HUES64 (cell line): ENCODE measurements at regions not wholly inside any gene's neighbourhood (a gene's known extent, or its start where the extent isn't known, plus 50 kb on each side); places are given as distances from the start of the nearest gene placed in this dataset.
"Not testable (repeated sequence)": the region's sequence is repeated elsewhere in the genome, so short reads cannot be mapped to it uniquely, and the experiment has no call there.

ENCODE experiments used
- H3K27ac ChIP-seq: 2 replicates; pipeline ENCODE4 v1.7.0; 2013; ENCODE audit warnings: low read depth, low read length, inconsistent platforms
- H3K27me3 ChIP-seq: 2 replicates; pipeline ENCODE4 v1.6.1; 2013; ENCODE audit warnings: mild to moderate bottlenecking, low read length; ENCODE audit not compliant: insufficient read depth
- H3K36me3 ChIP-seq: 2 replicates; pipeline ENCODE4 v1.6.1; 2013; ENCODE audit warnings: mild to moderate bottlenecking, low read length; ENCODE audit not compliant: insufficient read depth
- H3K4me1 ChIP-seq: 2 replicates; pipeline ENCODE4 v1.6.1; 2013; ENCODE audit warnings: mild to moderate bottlenecking, low read length, moderate library complexity; ENCODE audit not compliant: insufficient read depth
- H3K4me3 ChIP-seq: 2 replicates; pipeline ENCODE4 v1.5.1; 2013; ENCODE audit warnings: mild to moderate bottlenecking, low read length, moderate library complexity
- H3K9ac ChIP-seq: 2 replicates; pipeline ENCODE4 v1.6.1; 2013; ENCODE audit warnings: mild to moderate bottlenecking, low read depth, low read length
- H3K9me3 ChIP-seq: 2 replicates; pipeline ENCODE4 v1.6.1; 2013; ENCODE audit warnings: low read depth, low read length; ENCODE audit not compliant: insufficient read depth
- WGBS: fragments of 150-250, 120-280 bp; methylation state at CpG from one replicate; pipeline ENCODE4 v1.1.7; 2013; ENCODE audit warnings: missing lambda C conversion rate; 5-methylcytosine and 5-hydroxymethylcytosine counted together

DNA sequence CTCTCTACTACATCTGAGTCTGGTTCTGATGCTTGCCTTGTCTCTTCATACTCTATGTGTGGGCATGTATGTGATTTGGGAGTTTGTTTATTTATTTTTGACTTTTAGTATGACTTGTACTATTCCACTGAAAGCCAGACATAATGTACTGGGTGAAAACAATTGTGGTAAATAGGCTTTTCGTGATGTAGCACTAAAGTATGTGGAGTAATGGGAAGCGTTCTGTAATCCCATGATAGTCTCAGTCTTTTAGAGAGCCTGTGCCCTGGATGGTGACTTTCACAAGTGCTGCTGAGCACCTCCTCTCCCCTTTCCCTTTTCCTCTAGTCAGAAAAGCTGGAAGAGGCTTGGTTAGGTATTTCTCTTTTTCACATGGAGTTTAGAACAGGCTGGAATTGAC lies 85.8 kb upstream of the S1PR3 start:
- no peaks in the 10 kb centered on the region for H3K36me3 ChIP-seq
- no peaks in the 10 kb centered on the region for H3K27me3 ChIP-seq
- no peaks in the 10 kb centered on the region for H3K4me1 ChIP-seq
- WGBS = 90% methylated on average over 2 of the region's 2 CpGs
- H3K9me3 ChIP-seq = no peaks in the 10 kb centered on the region
- no peak overlapping the region for H3K9ac ChIP-seq
- no peak overlapping the region for H3K4me3 ChIP-seq
- no peak overlapping the region for H3K27ac ChIP-seq

GRCh38 chr9:88915916-88916315 lies 75.4 kb upstream of the S1PR3 start:
- Histone ChIP-seq H3K27me3 (no peaks in the 10 kb centered on the region), H3K9ac (no peak overlapping the region), H3K27ac (no peak overlapping the region), H3K9me3 (peaks cover 18% of the 10 kb centered on the region), H3K4me3 (no peak overlapping the region), H3K4me1 (no peaks in the 10 kb centered on the region), H3K36me3 (no peaks in the 10 kb centered on the region)
- 92% methylated on average over 2 of the region's 2 CpGs for WGBS

DNA sequence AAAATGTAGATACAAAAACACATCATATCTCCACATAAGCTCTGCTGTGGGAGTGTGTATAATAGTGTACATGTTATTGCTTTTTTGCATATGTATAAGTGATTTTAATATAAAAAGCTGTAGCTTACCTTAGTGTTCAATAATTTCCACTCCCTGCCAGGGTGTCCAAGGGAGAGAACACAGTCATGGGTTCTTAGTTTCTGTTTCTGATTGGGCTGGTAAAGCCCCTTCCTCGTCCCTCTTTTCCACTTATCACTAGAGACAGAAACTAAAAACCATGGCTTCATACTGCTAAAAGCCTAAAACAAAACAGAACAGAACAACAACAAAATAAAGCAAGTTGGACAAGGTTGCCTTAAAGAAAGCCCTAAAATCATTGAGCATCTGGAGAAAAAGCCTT lies 74.4 kb upstream of the S1PR3 start:
- WGBS = 59% methylated on average over 1 of the region's 1 CpG
- H3K27ac ChIP-seq = no peak overlapping the region

DNA sequence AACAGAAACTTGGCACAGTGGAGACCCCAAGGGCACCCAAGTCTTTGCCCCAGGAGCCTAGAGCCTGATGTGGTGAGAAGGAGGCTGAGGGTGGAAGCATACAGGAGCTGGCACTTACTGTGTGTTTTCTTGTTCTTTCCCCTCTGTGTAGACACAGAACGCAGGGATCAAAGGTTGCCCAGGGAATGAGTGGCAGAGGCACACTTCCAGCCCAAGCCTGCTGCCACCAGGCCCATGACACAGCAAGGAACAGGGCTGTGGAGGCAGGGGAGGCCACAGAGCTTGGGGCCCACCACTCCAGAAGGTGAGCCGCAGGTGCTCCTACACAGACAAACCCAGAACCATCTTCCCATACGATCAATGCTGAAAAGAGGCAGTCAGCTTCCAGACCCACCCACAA lies 73.9 kb upstream of the S1PR3 start:
- Histone ChIP-seq H3K36me3 (no peaks in the 10 kb centered on the region), H3K27ac (no peak overlapping the region), H3K27me3 (no peaks in the 10 kb centered on the region), H3K4me1 (no peaks in the 10 kb centered on the region), H3K4me3 (no peak overlapping the region), H3K9ac (no peak overlapping the region), H3K9me3 (peaks cover 18% of the 10 kb centered on the region)
- 94% methylated on average over 3 of the region's 3 CpGs for WGBS

More for the DNA sequence above, 74.4 kb upstream of the S1PR3 start:
- Histone ChIP-seq H3K9ac (no peak overlapping the region), H3K4me3 (no peak overlapping the region), H3K9me3 (peaks cover 18% of the 10 kb centered on the region), H3K4me1 (no peaks in the 10 kb centered on the region), H3K36me3 (no peaks in the 10 kb centered on the region), H3K27me3 (no peaks in the 10 kb centered on the region)

DNA sequence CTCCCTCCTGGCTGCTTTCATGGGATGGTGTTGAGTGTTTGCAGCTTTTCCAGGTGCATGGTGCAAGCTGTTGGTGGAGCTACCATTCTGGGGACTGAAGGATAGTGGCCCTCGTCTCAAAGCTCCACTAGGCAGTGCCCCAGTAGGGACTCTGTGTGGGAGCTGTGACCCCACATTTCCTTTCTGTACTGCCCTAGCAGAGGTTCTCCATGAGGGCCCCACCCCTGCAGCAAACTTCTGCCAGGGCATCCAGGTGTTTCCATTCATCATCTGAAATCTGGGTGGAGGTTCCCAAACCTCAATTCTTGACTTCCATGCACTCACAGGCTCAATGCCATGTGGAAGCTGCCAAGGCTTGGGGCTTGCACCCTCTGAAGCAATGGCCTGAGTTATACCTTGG lies 72.7 kb upstream of the S1PR3 start:
- H3K4me1 ChIP-seq, H3K9ac ChIP-seq, H3K4me3 ChIP-seq, H3K36me3 ChIP-seq, H3K27me3 ChIP-seq, H3K27ac ChIP-seq: not testable (repeated sequence)
- WGBS = 86% methylated on average over 1 of the region's 1 CpG
- H3K9me3 ChIP-seq = peaks cover 18% of the 10 kb centered on the region

- no peak overlapping the region for H3K9ac ChIP-seq
- no peaks in the 10 kb centered on the region for H3K36me3 ChIP-seq
- peaks cover 18% of the 10 kb centered on the region for H3K9me3 ChIP-seq
- H3K4me3 ChIP-seq = no peak overlapping the region
- H3K27ac ChIP-seq = no peak overlapping the region
- H3K27me3 ChIP-seq = no peaks in the 10 kb centered on the region
- 100% methylated on average over 1 of the region's 1 CpG for WGBS
- no peaks in the 10 kb centered on the region for H3K4me1 ChIP-seq
Observed at GRCh38 chr9:88920645-88921044, 70.6 kb upstream of the S1PR3 start.

DNA sequence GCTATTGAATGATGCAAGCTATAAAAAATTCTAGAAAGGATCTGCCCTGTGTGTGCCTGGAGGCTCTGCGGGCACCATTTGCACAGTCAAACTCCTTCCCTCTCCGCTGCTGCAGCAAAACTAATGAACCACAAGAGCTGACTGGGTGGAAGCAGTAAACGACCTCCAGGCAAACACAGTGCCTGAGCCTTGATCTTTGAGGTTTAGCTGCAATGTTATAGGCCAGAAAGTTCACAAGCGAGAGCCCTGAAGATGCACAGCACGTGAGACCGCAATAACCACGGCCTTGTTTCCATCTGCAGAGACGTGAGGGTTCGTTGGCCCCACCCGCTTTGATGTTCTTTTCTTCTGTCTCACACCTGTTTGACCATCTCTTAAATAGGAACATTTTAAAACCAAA lies 69.2 kb upstream of the S1PR3 start:
- Histone ChIP-seq H3K27me3 (no peaks in the 10 kb centered on the region), H3K4me3 (no peak overlapping the region), H3K9ac (no peak overlapping the region), H3K9me3 (peaks cover 17% of the 10 kb centered on the region), H3K4me1 (no peaks in the 10 kb centered on the region), H3K36me3 (no peaks in the 10 kb centered on the region), H3K27ac (no peak overlapping the region)
- 88% methylated on average over 10 of the region's 10 CpGs for WGBS

- H3K9ac ChIP-seq = no peak overlapping the region
- no peaks in the 10 kb centered on the region for H3K36me3 ChIP-seq
- peaks cover 8% of the 10 kb centered on the region; the same call in 1 of the 2 replicates for H3K9me3 ChIP-seq
- no peak overlapping the region for H3K27ac ChIP-seq
- no peaks in the 10 kb centered on the region for H3K4me1 ChIP-seq
- H3K4me3 ChIP-seq = no peak overlapping the region
- H3K27me3 ChIP-seq = no peaks in the 10 kb centered on the region
- 93% methylated on average over 2 of the region's 2 CpGs for WGBS
Observed at GRCh38 chr9:88923092-88923491, 68.2 kb upstream of the S1PR3 start.

GRCh38 chr9:88923653-88924288 lies 67.5 kb upstream of the S1PR3 start:
- Histone ChIP-seq H3K36me3 (no peaks in the 10 kb centered on the region), H3K27ac (no peak overlapping the region), H3K4me3 (no peak overlapping the region), H3K27me3 (no peaks in the 10 kb centered on the region), H3K4me1 (no peaks in the 10 kb centered on the region), H3K9ac (no peak overlapping the region), H3K9me3 (0 out of 2 replicates have a peak, but pooled peaks cover 2% of the 10 kb centered on the region)
- 88% methylated on average over 14 of the region's 14 CpGs for WGBS

- Histone ChIP-seq H3K4me1 (no peaks in the 10 kb centered on the region), H3K36me3 (no peaks in the 10 kb centered on the region), H3K4me3 (no peak overlapping the region), H3K9me3 (no peaks in the 10 kb centered on the region), H3K27ac (no peak overlapping the region), H3K9ac (no peak overlapping the region), H3K27me3 (no peaks in the 10 kb centered on the region)
- 85% methylated on average over 5 of the region's 5 CpGs for WGBS
Observed at GRCh38 chr9:88925481-88925880, 65.8 kb upstream of the S1PR3 start.

- H3K27ac ChIP-seq = no peak overlapping the region
- H3K27me3 ChIP-seq = no peaks in the 10 kb centered on the region
- H3K9ac ChIP-seq = no peak overlapping the region
- no peak overlapping the region for H3K4me3 ChIP-seq
- H3K36me3 ChIP-seq = no peaks in the 10 kb centered on the region
- H3K9me3 ChIP-seq = no peaks in the 10 kb centered on the region
- H3K4me1 ChIP-seq = no peaks in the 10 kb centered on the region
- 93% methylated on average over 5 of the region's 5 CpGs for WGBS
Observed at GRCh38 chr9:88926781-88927505, 64.3 kb upstream of the S1PR3 start.
